Fibroblast of peridontal ligament (primary cell): ENCODE measurements at regions not wholly inside any gene's neighbourhood (a gene's known extent, or its start where the extent isn't known, plus 50 kb on each side); places are given as distances from the start of the nearest gene placed in this dataset.
A peak's percentile ranks its signal among the peaks of the same experiment; 100 is the strongest.

Experiments
- DNase-seq: peaks from one replicate; pipeline ENCODE4 v3.0.0-alpha.2; 2010; ENCODE audit errors: extremely low read depth

DNA sequence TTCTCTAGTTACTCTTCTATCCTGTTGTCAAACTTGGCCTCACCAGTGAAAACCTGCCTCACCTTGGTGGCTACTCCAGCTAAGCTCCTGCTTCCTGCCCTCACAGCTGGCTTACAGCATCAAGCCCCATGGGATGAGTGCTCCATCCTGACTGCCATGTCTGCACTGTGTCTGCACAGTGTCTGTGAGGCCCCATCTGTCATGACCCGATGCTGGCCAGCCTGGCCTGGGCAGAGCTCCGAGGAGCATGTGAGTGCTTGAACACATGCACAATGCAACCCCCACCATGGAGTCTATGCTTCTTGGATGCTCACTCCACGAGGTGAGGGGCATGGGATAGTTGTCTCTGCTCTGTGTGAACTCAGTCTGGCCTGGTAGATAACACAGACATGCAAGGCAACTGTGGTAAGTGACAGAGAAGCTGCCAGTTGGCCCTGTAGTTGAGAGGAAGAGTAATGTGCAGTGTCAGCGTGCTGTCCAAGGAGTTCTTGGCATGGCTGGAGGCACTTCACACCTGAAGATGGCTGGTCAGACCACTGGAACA lies 207.1 kb upstream of the ZNF32 start:
- no peak for DNase-seq

DNA sequence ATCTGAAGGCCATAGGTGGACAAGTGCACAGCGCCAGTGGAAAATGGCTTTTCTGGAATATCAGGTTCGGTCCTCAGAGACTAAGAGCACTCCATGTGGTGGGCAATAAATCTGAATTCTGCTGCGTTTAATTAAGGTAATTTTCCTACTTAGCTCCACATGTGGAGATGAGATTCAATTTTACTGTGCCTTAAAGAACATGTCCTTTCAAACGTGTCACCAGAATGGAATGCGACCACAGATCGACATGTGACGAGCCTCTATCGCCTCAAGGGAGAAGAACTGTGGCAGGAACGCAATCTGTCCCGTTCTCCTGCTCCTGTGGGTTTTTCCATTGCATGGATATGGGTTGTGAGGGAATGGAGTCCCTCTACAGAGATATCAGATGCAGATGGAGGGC lies 205.3 kb upstream of the ZNF32 start:
- DNase-seq: peak; percentile 49

DNA sequence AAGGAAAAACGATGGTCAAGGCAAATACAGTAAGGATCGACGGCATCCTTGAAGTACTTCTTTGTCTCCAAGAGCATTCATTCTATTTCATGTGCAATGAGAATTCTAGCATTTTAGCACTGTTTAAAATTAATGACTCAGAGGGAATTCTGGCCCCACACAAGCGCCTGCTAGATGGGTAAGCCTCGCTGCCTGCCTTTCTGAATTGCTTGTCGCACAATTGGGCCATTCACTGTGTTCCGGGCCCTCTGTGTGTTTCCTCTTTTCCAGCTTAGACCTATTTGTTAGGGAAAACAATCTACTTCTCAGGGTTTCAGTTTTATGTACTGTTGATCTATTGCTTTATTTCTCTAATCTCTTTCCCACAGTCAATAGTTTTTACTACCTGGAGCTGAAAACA lies 204.7 kb upstream of the ZNF32 start:
- DNase-seq: no peak

DNA sequence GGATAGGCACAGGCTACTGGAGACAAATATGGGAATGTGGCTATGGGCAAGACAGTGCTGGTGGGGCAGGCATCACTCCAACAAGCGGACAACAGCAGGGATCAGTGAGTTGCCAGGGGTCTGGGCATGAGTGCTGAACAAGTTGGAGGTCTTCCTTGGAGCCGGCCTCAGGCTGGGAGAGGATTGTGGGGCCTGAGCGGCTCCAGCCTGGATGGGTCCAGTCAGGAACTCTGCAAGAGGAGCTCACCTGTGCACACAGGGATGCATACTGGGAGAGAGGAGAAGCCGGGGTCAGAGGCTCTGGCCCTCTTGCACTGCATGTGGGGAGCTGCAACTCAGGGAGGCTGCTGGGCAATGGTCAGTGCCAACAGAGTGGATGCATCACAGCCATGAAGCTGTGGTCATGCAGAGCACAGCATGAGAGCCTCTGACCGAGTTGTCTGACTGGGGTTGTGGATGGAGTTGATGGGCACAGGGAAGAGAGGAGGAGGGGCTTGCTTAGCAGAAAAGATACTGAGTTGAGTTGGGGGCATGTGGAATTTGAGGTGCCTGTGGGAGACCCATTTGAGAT lies 204.0 kb upstream of the ZNF32 start:
- DNase-seq: no peak

DNA sequence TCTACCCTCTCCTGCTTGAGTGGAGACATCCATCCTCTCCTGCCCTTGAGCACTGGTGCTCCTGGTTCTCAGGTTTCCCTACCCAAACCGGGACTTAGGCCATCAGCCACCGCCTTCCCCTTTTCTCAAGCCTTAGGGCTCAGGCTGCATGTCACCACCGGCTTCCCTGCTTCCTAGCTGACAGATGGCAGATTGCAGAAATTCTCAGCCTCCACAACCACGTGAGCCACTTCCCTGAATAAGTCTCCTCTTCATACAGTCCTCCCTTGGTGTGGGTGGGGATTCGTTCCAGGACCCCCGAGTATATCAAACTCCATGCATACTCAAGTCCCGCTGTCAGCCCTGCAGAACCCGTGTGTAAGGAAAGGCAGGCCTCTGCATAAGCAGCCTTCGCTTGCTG lies 203.5 kb upstream of the ZNF32 start:
- no peak for DNase-seq

DNA sequence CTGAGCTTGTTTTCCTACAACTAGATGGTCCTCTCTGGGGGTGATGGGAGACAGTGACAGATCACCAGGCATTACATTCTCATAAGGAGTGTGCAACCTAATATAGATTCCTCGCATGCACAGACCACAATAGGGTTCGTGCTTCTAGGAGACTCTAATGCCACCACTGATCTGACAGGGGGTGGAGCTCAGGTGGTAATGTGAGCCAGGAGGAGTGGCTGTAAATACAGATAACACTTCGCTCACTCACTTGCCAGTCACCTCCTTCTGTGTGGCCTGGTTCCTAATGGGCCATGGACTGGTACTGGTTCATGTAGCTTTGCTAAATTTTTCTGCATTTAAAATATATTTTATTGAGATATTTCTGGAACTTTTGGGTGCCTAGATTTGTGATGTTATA lies 202.3 kb upstream of the ZNF32 start:
- no peak for DNase-seq

DNA sequence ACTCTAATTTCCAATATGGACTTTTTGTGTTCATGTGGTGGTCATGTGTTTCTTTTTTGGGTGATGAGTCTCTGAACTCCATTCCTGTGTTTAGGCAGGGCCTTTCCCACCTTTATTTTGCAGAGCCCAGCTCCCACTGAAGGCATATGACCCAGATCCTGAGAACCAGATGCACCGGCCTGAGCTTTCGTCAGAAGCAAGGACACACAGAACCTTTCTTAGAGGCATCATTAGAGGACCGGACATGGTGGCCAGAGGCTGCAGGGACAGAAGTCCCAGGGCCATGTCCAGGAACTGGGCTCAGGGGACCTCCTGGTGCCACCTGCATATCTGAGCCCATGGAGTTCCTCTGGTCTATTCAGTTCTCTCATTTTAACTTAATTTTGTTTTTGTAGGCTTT lies 200.9 kb upstream of the ZNF32 start:
- DNase-seq: no peak

DNA sequence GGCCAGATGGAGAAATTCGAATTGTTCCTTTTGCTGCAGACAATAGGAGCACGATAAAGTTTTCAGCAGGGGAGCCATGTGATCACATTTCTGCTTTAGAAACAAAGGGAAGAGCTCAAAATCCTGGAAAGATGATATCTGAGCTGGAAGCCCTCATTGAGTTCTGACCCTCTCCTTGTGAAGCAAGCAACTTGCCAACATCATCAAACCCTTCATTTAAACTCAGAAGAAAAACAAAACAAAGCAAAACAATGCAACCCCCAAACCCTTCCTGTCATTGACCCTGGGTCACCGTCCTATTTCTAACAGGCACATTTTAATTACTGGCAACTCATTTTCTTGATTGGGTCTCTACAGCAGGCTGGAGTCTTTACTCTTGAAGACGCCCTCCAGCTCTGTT lies 198.3 kb upstream of the ZNF32 start:
- DNase-seq: no peak

DNA sequence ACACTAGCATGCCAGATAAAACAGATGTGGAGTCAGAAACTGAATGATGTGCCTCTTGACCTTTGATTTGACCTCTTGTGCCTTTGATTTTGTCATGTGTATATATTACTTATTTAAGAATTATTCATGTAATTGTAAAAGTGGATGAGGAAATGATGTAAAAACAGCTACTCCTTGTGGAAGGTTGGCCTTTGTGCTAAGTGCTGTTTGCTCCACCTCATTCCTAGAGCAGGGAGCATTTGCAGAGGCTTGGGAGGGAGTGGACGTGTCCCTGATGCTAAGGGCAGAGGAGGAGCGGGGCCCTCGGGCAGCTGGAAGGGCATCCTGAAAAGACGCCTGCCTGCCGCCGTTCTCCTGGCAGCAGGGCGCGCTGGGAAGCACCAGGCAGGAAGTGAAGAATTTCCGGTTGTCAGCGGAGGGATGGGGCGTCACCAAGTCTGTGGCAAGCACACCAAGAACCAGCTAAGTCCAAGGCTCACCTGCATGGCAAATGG lies 197.6 kb upstream of the ZNF32 start:
- DNase-seq: peak; percentile 82

DNA sequence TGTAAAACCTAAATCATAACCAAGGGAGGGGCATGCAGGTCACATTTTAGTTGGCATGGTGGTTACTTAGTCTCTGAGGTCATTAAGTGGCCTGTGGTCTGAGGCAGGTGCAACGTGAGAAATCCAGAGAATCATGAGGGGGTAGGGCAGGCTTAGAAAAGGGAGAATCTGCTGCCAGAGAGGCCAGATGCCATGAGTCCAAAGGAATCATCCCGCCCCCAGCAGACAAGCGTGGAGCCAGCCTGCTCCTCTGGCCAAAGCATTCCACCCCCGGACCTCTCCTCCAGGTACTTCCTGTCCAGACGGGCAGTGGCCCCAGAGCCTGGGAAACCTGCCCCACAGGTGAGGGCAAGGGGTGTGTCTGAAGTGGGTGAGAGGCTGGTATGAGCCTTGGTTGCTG lies 196.4 kb upstream of the ZNF32 start:
- DNase-seq: no peak

DNA sequence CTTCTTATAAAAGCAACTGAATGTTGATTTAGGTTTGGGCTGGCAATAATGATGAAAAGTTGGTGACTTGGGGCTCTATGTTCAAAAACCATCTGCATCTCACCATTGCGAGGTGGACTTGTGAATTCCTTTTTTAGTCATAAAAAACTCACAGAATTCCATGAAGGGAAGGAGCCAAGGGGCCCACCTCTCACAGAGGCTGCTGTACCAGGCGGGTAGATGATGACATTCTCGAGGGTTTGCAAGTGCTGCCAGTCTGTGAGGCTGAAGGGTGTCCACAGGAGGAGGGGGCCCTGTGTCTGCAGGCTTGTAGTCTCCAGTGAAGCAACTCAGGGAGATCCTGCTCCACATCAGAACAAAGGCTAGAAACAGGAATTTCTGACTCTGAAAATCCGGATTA lies 195.5 kb upstream of the ZNF32 start:
- DNase-seq: no peak

DNA sequence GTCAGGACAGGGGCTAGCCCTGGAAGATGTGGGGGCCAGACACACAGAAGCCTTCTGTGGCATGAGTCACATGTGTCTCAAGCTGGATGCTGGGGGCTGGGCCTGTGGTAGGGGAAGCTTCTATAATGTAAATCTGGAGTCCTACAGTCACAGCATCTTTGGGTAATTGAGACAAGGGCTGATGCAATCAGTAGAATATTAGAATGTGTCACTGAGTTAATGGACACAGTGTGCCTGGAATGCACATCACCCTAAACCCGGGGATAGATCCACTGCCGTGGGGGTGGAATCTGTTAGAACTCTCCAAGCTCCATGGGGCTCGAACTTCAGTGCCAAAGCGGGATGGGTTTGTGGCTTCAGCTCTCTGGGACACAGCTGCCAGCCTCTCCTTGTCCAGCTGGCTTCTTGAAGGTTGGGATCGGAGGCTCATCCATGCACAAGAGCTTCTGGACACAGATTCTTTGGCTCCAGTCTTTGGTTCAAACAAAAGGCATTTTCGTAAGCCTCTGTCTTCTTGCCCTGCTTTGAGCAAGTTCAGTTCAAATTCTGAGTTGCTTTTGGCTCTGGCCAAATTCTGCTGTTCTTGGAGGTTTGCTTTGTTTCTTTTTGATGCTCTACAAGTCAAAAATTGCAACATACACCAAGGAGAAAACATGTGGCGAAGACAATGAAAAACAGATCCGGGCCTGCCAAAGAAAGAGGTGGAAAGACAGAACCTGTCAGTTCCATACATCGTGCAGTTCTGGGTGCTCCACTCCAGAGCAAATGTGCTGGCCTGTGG lies 194.8 kb upstream of the ZNF32 start:
- DNase-seq: peak; percentile 87

DNA sequence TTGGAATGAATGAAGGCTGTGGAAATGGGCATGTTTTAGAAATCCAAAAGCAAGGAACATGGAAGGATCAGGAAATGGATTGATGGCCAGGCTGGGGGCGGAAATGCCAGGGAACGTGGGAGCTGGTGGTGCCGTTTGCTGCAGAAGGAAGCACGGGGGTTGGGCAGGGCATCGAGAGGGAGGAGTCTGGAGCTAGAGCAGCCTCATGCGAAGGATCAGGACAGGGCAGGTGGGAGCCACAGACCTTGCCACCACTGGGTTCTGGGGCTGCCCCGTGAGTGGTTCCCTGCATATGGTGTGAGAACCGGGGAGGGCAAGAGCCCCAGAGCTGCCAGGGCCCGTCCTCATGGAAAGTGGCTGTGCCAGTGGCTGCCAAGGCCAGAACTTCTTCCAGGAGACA lies 193.8 kb upstream of the ZNF32 start:
- DNase-seq: no peak

DNA sequence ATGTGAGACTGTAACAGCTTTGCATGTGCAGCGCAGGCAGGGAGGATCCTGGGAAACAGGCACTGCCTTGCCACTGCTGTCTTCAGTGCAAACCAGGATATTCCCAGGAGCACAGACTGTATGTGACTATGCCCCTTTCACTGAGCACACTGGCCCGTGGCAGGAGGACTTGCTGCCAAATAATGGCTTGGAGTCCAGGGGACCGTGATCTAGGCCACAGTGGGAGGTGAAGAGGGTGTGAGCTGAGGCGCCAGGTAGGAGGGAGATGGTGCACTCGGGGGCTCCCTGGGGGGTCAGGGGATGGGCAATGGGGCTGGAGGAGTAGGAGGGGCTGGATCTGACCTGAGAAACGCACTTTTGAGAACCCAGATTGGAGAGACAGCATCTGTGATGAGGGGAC lies 193.4 kb upstream of the ZNF32 start:
- no peak for DNase-seq

DNA sequence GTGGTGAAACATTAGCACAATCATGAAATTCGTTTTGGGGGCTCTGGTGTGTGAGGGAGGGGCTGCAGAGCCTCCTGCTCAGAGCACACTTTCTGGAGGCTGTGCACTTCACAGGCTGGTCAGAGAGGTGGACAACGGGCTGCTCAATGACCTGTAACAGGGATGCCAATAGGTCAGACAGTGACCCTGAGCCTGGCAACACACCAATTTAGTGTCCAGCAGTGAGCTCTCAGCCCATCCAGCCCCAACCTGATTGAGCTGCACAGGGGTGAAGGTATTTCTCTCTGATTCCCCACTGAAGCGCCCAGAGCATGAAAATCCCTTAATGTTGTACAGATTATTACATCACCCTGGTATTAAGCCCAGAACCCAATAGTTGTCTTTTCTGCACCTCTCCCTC lies 191.3 kb upstream of the ZNF32 start:
- no peak for DNase-seq

DNA sequence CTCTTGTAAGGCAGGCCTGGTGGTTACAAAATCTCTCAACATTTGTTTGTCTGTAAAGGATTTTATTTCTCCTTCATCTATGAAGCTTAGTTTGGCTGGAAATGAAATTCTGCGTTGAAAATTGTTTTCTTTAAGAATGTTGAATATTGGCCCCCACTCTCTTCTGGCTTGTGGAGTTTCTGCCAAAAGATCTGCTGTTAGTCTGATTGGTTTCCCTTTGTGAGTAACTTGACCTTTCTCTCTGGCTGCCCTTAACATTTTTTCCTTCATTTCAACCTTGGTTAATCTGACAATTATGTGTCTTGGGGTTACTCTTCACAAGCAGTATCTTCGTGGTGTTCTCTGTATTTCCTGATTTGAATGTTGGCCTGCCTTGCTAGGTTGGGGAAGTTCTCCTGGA lies 186.1 kb upstream of the ZNF32 start:
- peak; percentile 51 for DNase-seq

DNA sequence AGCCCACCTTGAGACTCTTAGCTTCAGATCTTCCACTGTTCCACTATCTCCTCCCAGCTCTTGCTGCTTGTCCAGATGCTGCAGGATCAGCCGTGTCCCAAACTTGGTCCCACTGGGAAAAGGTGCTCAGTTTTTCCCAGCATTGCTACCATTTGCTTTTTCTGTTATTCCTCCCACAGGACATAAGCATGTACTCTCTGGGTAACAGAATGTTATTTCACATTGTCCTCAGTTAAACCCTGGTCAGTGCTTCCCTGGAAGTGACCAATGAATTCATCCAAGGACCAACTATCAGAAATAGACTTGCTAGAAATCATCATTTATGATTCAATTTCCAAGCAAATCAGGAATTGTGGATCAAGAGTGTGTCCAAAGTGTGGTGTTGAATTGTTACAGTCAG lies 179.2 kb upstream of the ZNF32 start:
- no peak for DNase-seq

DNA sequence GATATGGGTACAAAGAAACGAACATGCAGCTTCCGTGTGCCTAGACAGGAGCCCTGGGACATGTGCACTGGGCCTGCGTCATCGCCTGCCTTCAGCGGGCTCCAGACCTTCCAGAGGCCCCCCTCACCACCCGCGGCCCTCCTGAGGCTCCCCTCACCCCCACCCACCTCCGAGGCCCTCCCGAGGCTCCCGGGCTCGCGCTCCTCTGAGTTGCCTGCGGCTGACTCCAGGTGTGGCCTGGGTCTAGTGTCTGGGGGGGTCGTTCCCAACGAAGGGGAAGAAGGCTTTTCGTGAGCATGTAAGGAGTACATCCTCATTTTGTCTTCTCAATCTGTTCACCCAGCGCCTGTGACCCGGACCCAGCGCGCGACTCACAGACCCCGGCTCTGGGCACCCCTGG lies 177.3 kb upstream of the ZNF32 start:
- DNase-seq: no peak

DNA sequence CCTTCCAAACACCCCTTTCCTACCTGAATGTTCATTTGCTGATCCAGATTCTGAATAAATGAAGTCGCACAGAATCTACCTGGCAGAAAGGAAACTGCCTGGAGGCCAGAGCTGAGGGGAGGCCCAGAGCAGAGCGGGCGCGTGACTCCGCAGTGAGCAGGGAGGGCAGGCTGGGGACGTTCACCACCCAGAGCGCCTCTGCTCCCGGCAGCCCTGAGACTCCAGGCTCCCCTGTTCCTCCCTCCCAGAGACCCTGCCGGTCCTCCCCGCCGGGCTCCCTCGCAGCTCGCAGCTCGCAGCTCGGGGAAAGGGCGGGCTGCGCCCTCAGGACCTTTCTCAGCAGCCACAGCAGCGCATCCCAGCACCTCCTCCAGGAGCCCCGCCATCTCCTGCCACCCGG lies 176.7 kb upstream of the ZNF32 start:
- DNase-seq: no peak

DNA sequence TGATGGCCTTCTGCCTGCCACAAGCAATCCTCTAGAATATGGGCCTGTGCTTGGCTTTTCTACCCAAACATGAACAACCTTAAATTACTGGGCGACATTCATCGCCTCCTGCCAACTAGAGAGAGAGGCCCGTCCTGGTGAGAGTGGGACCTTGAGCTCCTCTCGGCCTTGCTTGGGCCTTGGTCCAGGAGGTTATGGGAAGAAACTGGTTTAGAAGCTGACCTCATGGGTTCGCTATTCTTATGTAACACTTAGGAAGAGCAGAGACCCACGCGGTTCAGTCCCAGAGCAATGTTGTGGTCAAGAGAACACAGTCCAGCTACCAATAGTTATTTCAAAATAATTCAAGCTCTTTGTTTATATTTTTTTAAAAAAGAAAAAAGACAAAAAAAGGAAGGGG lies 176.3 kb upstream of the ZNF32 start:
- peak; percentile 92 for DNase-seq

DNA sequence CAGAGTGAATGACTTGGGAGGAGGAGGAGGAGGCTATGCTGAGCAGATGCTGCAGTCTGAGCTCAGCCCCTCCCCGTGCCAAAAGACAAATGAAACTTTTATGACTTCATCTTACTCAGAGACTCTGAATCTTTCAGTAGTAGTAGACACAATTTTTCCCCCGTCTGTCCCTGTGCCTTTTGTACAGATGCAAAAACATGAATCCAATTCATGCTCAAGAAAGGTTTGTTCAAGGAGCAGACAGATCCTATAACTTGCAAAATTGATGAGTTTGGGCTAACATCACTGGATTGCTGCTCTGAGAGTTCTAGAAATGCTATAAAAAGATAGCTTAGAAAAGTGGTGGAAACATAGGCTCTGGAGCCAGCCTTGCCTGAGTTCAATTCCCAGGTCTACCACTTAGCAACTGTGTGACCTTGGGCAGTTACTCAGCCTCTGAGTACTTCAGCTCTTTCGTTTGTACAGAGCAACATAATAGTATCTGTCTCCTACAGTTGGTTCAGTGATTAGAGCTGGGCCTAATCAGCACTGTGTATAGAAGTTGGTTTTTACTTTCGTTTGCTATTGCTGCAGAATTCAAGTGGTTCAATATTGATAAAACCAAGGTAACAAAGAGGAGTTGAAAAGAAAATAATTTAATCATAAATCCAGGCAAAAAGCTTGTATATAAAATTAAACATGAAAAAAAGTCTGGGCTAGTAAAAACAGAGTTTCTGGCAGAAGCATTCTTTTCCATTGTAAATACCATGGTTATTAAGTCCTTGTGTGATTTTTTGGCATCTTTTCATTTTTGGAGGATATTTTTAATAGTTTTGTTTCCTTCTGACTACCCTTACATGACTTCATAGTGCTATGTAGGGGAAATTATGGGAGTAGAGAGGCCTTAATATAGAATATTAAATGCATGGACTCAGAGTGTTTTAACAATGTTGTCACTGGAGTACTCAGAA lies 174.2 kb upstream of the ZNF32 start:
- DNase-seq: peak; percentile 82

DNA sequence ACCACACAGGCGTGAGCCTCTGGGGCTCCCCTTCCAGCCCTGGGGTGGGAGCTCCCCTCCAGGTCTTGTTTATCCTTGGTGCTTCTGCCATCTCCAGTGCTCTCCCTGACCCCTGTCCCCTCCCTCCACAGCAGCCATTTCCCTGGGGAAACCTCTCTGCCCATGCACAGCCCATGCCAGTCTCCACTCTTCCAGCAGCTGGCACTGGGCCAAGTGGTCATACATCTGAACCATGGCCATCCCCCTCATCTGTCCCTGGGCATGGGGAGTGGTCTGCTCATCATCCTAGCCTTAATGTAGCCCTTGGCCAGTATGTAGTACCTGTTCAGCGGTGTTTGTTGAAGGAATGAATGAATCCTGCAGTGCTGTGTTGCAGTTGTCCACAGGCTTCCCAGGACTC lies 172.4 kb upstream of the ZNF32 start:
- DNase-seq: no peak
